ENCODE measurements at regions not wholly inside any gene's neighbourhood (a gene's known extent, or its start where the extent isn't known, plus 50 kb on each side); places are given as distances from the start of the nearest gene placed in this dataset.
"Not testable (repeated sequence)": the region's sequence is repeated elsewhere in the genome, so short reads cannot be mapped to it uniquely, and the experiment has no call there.

DNA sequence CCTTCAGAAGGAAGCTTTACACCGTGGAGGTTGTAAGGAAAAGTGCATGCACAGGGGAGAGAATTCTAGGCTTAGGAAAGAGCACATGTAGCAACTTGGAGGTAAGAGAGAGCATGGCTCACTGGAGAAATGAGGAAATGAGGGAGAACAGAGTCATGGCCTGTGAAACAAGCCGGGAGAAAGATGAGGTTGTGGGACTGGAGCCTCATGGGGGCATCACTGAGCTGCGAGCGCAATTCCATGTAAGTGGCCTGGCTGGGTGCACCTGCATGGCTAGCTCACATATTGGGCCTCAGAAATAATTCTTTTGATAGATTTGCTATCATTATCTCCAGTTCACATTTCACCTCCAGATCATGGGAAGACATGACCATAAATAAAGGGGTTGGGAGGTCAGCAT, 785.5 kb upstream of the RAB6C start:
- Histone ChIP-seq H3K4me2 (no peak overlapping the region), H4K20me1 (no peaks in the 10 kb centered on the region), H3K27ac (no peak overlapping the region), H3K4me3 (no peak overlapping the region), H3K36me3 (no peaks in the 10 kb centered on the region), H3K9me3 (replicated peaks in 1 of 11) (no peaks in the 10 kb centered on the region), H3K9ac (no peak overlapping the region), H3K4me1 (peaks cover 0 to 4% (median 0%) of the 10 kb centered on the region in 10 experiments; a peak in 1 of 20 replicates), H3K27me3 (no peaks in the 10 kb centered on the region)
- TF ChIP-seq Cebpa-rat (IDR thresholded peaks at IDR 0.05), result no peak

DNA sequence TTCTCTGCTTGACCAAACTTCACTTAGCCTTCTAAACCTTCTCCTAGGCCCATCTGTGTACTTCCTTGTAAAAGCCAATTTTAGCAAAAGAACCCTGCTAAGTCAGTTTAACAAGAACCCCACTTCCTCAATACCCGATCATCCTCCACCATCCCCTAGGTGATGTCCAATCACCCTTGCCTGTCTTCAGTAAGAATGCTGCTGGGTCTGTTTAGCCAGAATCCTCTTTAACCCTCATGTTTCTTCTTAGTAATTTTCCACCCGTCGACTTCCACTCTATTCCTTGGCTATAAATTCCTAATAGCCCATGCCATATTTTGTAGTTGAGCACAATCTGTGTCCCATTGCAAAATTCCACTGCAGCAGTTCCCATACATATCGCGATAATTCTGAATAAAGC, 780.0 kb upstream of the RAB6C start:
- no peak overlapping the region for H3K27ac ChIP-seq
- H3K9ac ChIP-seq, result no peak overlapping the region
- H3K9me3 ChIP-seq (replicated peaks in 1 of 11), result 0 out of 22 replicates have a peak, but pooled peaks cover 0 to 2% (median 0%) of the 10 kb centered on the region in 11 experiments
- no peaks in the 10 kb centered on the region for H4K20me1 ChIP-seq
- H3K27me3 ChIP-seq, result no peaks in the 10 kb centered on the region
- H3K4me3 ChIP-seq, result no peak overlapping the region
- TF ChIP-seq Cebpa-rat (IDR thresholded peaks at IDR 0.05), result no peak
- H3K4me2 ChIP-seq, result no peak overlapping the region
- H3K36me3 ChIP-seq, result no peaks in the 10 kb centered on the region
- peaks cover 0 to 11% (median 2%) of the 10 kb centered on the region in 10 experiments; a peak in 8 of 20 replicates for H3K4me1 ChIP-seq

DNA sequence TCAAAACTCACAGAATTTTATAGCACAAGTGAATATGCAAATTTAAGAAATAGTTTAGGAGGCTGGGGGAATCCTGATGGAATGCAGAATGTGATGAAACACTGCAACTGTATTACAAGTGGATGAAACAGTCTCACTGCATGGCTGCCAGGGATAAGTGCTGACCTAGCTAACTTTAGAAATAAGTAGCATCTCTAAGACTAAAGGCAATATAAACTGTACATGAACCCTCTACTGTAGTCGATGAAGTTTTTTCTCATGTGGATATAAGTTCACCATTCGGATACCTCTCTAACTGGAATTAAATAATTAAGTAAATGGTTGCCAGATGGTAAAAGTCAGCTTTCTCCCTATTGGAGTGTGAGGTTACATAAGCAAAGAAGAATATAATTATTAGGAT, 777.8 kb upstream of the RAB6C start:
- no peak overlapping the region for H3K27ac ChIP-seq
- H3K4me2 ChIP-seq, result no peak overlapping the region
- H3K9ac ChIP-seq, result no peak overlapping the region
- H3K4me1 ChIP-seq, result peaks cover 0 to 11% (median 2%) of the 10 kb centered on the region in 10 experiments; a peak in 8 of 20 replicates
- no peak overlapping the region for H3K4me3 ChIP-seq
- H3K27me3 ChIP-seq, result no peaks in the 10 kb centered on the region
- no peaks in the 10 kb centered on the region for H3K36me3 ChIP-seq
- no peaks in the 10 kb centered on the region for H4K20me1 ChIP-seq
- H3K9me3 ChIP-seq (replicated peaks in 1 of 11), result 0 out of 22 replicates have a peak, but pooled peaks cover 0 to 4% (median 0%) of the 10 kb centered on the region in 11 experiments
- no peak for TF ChIP-seq Cebpa-rat (IDR thresholded peaks at IDR 0.05)

DNA sequence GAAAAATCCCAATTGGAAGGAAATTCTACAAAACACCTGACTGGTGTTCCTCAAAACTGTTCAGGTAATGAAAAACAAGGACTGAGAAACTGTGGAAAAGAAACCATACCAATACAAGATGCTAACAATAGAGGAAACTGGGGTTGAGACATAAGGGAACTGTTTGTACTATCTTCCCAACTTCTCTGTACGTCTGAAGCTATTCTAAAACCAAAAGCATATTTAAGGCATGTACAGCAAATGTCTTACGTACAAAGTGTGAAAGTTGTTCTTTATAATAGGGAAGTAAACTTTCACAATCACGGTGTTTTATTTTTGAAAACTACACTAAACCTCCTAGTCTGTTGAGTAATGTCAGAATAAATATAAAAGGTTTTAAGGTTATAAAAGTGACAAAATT, 776.1 kb upstream of the RAB6C start:
- no peak overlapping the region for H3K4me3 ChIP-seq
- no peaks in the 10 kb centered on the region for H3K27me3 ChIP-seq
- H3K9ac ChIP-seq, result no peak overlapping the region
- H3K4me1 ChIP-seq, result peaks cover 0 to 11% (median 2%) of the 10 kb centered on the region in 10 experiments; a peak in 8 of 20 replicates
- 0 out of 22 replicates have a peak, but pooled peaks cover 0 to 4% (median 0%) of the 10 kb centered on the region in 11 experiments for H3K9me3 ChIP-seq (replicated peaks in 1 of 11)
- no peaks in the 10 kb centered on the region for H3K36me3 ChIP-seq
- H4K20me1 ChIP-seq, result no peaks in the 10 kb centered on the region
- peak overlapping the region in 5 of 11 experiments; percentile 47 to 71 (median 53); a peak in 9 of 22 replicates for H3K4me2 ChIP-seq
- no peak for TF ChIP-seq Cebpa-rat (IDR thresholded peaks at IDR 0.05)
- peak overlapping the region in 3 of 11 experiments; percentile 40 to 56 (median 55); a peak in 5 of 22 replicates for H3K27ac ChIP-seq

DNA sequence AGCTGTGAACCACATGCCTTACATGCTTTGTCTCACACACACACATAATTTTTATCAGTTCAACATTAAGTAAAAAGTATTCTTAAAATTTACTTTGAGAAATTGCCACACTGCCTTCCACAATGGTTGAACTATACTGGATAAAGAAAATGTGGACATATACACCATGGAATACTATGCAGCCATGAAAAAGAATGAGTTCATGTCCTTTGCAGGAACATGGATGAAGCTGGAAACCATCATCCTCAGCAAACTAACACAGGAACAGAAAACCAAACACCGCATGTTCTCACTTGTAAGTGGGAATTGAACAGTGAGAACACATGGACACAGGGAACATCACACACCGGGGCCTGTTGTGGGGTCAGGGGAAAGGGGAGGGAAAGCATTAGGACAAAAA, 774.9 kb upstream of the RAB6C start:
- H3K27ac ChIP-seq; H3K36me3 ChIP-seq; H3K4me3 ChIP-seq; H3K4me2 ChIP-seq; H3K9ac ChIP-seq; H4K20me1 ChIP-seq; H3K9me3 ChIP-seq (replicated peaks in 1 of 11); H3K27me3 ChIP-seq: not testable (repeated sequence)
- H3K4me1 ChIP-seq, result peaks cover 0 to 11% (median 2%) of the 10 kb centered on the region in 10 experiments; a peak in 8 of 20 replicates

DNA sequence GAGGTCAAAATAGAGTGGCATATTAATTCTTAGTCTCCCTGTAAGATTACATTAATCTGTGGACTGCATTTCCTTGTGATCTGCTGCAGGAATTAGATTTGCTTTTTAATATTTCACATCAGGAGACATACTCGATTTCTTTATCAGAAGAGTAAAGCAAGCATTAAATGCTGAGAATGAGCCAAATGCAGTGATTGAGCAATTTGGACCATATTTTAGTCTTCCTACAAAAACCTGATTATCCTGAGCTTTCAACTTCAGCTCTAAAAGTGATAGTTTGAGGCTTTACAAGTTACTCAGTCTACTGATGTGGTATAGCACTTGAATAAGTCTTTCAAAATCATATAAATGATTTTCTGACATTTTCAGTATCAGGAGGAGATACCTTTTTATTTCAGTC, 774.3 kb upstream of the RAB6C start:
- Histone ChIP-seq H3K9me3 (replicated peaks in 1 of 11) (0 out of 22 replicates have a peak, but pooled peaks cover 0 to 4% (median 0%) of the 10 kb centered on the region in 11 experiments), H3K9ac (no peak overlapping the region), H4K20me1 (no peaks in the 10 kb centered on the region), H3K4me1 (peaks cover 0 to 11% (median 2%) of the 10 kb centered on the region in 10 experiments; a peak in 8 of 20 replicates), H3K36me3 (no peaks in the 10 kb centered on the region), H3K4me3 (no peak overlapping the region), H3K27ac (no peak overlapping the region), H3K27me3 (no peaks in the 10 kb centered on the region), H3K4me2 (no peak overlapping the region)
- no peak for TF ChIP-seq Cebpa-rat (IDR thresholded peaks at IDR 0.05)

DNA sequence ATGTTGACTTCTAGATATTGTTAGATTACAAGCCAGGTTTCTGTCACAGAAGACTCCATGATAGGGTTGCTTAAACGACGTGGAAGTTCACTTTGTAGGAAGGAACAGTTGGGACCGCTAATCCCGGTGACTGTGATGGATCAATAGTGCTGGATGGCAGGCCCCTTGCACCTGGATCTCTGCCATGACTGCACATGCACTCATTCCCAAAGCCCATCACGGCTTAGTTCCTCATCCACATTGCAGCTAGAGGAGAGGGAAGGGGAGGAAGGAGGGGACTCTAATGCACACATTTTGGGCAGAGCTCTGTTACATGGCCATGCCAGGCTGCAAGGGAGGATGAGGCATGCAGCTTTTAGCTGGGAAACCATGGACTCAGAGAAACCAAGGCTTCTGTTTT, 773.7 kb upstream of the RAB6C start:
- Histone ChIP-seq H3K27me3 (no peaks in the 10 kb centered on the region), H3K36me3 (no peaks in the 10 kb centered on the region), H3K27ac (no peak overlapping the region), H3K4me3 (no peak overlapping the region), H3K9ac (no peak overlapping the region), H3K4me2 (no peak overlapping the region), H3K4me1 (peaks cover 0 to 11% (median 2%) of the 10 kb centered on the region in 10 experiments; a peak in 8 of 20 replicates), H3K9me3 (replicated peaks in 1 of 11) (0 out of 22 replicates have a peak, but pooled peaks cover 0 to 4% (median 0%) of the 10 kb centered on the region in 11 experiments), H4K20me1 (no peaks in the 10 kb centered on the region)
- TF ChIP-seq Cebpa-rat (IDR thresholded peaks at IDR 0.05), result no peak

DNA sequence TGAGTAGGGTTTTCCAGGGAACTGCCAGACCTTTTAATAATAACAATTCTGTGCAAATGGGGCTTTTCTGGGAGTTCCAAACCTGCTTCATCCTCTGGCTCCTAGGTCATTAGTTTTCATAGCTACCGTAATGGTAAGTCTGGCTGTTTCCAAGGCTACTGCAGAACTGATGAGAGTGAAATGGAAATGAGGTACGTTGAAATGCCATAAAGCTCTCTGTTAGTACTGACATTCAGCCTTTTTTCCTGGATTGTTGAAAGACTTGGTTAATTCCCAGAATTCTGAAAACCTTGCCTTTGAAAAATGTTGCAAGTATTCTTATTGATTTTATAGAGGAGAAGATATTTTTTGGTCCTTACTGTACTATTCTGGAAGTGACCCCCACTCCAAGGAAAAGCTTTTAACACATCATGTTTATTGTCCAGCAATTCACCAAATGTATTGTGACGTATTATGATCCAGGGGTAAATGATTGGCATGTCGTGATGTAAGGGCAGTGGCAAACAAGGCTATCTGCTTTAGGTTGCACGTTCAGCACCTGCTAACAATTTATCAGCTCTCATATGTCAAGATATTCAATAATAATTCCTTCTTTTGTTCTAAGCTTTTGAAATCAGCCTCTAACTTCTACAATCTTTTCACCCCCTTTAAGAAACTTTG, 767.0 kb upstream of the RAB6C start:
- Histone ChIP-seq H3K9ac (no peak overlapping the region), H3K4me1 (no peaks in the 10 kb centered on the region), H3K4me3 (no peak overlapping the region), H3K9me3 (replicated peaks in 1 of 11) (no peaks in the 10 kb centered on the region), H3K27me3 (no peaks in the 10 kb centered on the region), H4K20me1 (no peaks in the 10 kb centered on the region), H3K27ac (no peak overlapping the region), H3K4me2 (no peak overlapping the region), H3K36me3 (no peaks in the 10 kb centered on the region)
- no peak for TF ChIP-seq Cebpa-rat (IDR thresholded peaks at IDR 0.05)

DNA sequence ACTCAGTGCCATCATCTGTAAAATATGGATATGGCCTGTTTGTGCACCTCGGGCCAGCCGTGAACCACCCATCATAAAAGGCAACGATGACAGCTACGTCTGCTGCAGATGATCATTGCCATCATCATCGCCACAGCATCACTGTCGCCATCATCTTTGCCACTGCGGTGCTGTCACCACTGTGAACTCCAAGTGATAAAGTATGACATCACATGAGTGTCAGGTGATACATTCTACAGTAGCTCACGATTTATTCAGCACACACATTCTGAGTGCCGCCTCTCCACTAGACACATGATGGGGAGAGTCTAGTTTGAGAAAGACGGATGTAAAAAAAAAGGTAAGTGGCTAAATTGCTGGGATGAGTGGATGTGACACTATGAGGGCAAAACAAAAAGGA, 755.4 kb upstream of the RAB6C start:
- Histone ChIP-seq H3K4me2 (no peak overlapping the region), H3K27ac (no peak overlapping the region), H3K27me3 (no peaks in the 10 kb centered on the region), H4K20me1 (no peaks in the 10 kb centered on the region), H3K4me1 (peaks cover 0 to 4% (median 0%) of the 10 kb centered on the region in 10 experiments; a peak in 1 of 20 replicates), H3K4me3 (no peak overlapping the region), H3K9ac (no peak overlapping the region), H3K9me3 (replicated peaks in 1 of 11) (no peaks in the 10 kb centered on the region), H3K36me3 (no peaks in the 10 kb centered on the region)
- TF ChIP-seq Cebpa-rat (IDR thresholded peaks at IDR 0.05), result no peak

DNA sequence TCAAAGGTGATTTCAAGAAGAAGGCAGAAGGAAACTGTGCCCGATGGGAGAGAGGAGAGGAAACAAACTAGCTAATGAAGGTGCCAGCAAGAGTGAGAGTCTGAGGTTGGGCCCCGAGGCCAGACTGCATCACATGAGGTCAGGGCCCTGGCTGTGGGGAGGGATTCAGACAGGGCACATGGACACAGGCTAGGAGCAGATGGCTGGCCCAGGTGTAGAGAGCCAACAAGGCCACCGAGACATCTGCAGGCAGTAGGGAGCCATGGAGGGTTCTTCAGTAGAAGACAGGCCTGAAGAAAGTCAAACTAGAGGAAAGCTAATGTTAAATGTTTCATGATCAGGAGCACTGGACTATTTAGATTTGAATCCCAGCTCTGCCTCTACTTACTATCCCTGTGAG, 755.0 kb upstream of the RAB6C start:
- no peak overlapping the region for H3K4me3 ChIP-seq
- H3K27me3 ChIP-seq, result no peaks in the 10 kb centered on the region
- H3K36me3 ChIP-seq, result no peaks in the 10 kb centered on the region
- no peaks in the 10 kb centered on the region for H4K20me1 ChIP-seq
- H3K4me1 ChIP-seq, result peaks cover 0 to 4% (median 0%) of the 10 kb centered on the region in 10 experiments; a peak in 1 of 20 replicates
- H3K4me2 ChIP-seq, result no peak overlapping the region
- H3K27ac ChIP-seq, result no peak overlapping the region
- H3K9ac ChIP-seq, result no peak overlapping the region
- TF ChIP-seq Cebpa-rat (IDR thresholded peaks at IDR 0.05), result no peak
- no peaks in the 10 kb centered on the region for H3K9me3 ChIP-seq (replicated peaks in 1 of 11)

Measured in BLaER1 treated with 17β-estradiol and CSF1 and Interleukin-3, amounts not matched to agents 10 nM and 100 nM (cell line).